ENCODE measurements at regions not wholly inside any gene's neighbourhood (a gene's known extent, or its start where the extent isn't known, plus 50 kb on each side); places are given as distances from the start of the nearest gene placed in this dataset.

- no peak for DNase-seq (ENCODE audit: low read depth in 2 of 2)
These were observed 55.1 kb upstream of the LAMA2 start for GRCh38 chr6:128827675-128828464.

DNA sequence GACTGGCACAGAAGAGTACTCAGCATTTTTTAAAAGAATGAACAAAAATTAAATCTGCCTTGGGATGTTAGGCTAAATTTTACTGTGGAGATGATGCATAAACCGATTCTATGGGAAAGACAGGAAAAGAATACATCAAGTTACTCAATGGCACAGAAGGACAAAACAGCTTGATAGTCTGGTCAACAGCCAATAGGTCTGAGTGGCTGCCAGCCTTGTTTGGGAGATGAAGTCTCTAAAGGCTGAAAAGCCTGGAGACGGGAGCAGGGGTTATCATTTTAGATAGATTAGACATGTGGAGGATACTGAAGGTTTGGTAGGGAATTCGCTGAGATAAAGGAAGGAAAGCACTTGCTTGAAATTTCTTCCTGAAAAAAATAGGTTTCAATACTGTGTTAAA, 56.3 kb upstream of the LAMA2 start:
- DNase-seq (ENCODE audit: low read depth in 2 of 2): no peak

GRCh38 chr6:128822271-128822670, 60.7 kb upstream of the LAMA2 start:
- no peak for DNase-seq (ENCODE audit: low read depth in 2 of 2)

GRCh38 chr6:128821116-128821515, 61.8 kb upstream of the LAMA2 start:
- no peak for DNase-seq (ENCODE audit: low read depth in 2 of 2)

GRCh38 chr6:128808856-128809255, 74.1 kb upstream of the LAMA2 start:
- DNase-seq (ENCODE audit: low read depth in 2 of 2): no peak

- no peak for DNase-seq (ENCODE audit: low read depth in 2 of 2)
These were observed 75.4 kb upstream of the LAMA2 start for GRCh38 chr6:128807577-128807976.

DNA sequence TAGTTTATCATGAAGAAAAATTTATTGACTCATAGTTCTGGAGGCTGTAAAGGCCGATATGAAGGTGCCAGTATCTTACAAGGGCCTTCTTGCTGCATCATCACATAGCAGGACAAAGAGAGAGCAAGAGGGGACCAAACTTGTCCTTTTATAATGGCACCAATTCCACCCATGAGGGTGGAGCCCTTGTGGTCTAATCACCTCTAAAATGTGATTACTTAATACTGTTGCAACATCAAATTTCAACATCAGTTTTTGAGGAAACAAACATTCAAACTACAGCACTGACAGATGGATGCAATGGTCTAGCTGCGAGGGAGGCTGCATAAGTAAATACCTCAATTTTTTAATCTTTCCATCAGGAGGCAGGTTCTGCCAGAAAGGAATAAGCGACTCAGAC, 76.7 kb upstream of the LAMA2 start:
- no peak for DNase-seq (ENCODE audit: low read depth in 2 of 2)

DNA sequence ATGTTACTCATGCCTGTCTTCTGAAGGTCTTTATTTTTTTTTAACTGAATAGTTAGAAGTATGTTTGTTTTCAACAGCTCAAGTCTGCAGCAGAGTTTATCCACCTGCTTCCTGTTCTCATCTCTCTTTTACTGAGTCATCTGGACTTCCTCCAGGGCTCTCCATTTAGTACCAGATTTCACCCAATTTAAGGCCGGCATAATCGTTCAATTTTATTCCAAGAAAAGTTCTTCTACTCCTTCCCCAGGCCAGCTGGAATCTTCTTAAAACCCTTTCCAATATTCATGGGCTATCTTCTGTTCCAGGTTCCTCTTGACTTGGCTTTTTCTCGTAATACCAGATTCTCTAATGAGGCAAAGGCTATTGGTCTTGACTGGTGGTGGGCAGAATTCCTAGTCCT, 79.0 kb upstream of the LAMA2 start:
- DNase-seq (ENCODE audit: low read depth in 2 of 2): no peak

GRCh38 chr6:128801621-128802020, 81.3 kb upstream of the LAMA2 start:
- no peak for DNase-seq (ENCODE audit: low read depth in 2 of 2)

GRCh38 chr6:128784266-128784665, 98.7 kb upstream of the LAMA2 start:
- no peak for DNase-seq (ENCODE audit: low read depth in 2 of 2)

GRCh38 chr6:128768187-128768586, 114.8 kb upstream of the LAMA2 start:
- no peak for DNase-seq (ENCODE audit: low read depth in 2 of 2)

GRCh38 chr6:128767705-128768104, 115.2 kb upstream of the LAMA2 start:
- DNase-seq (ENCODE audit: low read depth in 2 of 2): no peak

DNA sequence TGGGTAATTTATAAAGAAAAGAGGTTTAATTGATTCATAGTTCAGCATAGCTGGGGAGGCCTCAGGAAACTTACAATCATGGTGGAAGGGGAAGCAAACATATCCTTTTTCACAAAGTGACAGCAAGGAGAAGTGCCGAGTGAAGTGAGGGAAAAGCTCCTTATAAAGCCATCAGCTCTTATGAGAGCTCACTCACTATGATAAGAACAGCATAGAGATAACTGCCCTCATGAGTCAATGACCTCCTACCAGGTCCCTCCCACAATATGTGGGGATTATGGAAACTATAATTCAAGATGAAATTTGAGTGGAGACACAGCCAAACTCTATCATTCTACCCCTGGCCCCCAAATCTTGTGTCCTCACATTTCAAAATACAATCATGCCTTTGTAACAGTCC, 115.8 kb upstream of the LAMA2 start:
- no peak for DNase-seq (ENCODE audit: low read depth in 2 of 2)

DNA sequence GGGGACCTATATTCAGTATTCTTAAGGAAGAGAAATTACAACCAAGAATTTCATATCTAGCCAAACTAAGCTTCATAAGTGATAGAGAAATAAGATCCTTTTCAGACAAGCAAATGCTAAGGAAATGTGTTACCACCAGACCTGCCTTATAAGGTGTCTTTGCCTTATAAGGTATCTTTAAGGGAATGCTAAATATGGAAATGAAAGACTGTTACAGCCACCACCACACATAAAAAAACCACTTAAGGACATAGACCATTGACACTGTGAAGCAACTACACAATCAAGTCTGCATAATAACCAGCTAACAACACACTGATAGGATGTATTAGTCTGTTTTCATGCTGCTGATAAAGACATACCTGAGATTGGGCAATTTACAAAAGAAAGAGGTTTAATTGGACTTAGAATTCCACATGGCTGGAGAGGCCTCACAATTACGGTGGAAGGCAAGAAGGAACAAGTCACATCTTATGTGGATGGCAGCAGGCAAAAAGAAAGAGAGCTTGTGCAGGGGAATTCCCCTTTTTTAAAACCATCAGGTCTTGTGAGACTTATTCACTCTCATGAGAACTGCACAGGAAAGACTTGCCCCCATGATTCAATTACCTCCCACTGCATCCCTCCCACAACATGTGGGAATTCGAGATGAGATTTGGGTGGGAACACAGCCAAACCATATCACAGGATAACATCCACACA, 119.2 kb upstream of the LAMA2 start:
- DNase-seq (ENCODE audit: low read depth in 2 of 2): no peak

GRCh38 chr6:128759901-128760300, 123.0 kb upstream of the LAMA2 start:
- no peak for DNase-seq (ENCODE audit: low read depth in 2 of 2)

DNA sequence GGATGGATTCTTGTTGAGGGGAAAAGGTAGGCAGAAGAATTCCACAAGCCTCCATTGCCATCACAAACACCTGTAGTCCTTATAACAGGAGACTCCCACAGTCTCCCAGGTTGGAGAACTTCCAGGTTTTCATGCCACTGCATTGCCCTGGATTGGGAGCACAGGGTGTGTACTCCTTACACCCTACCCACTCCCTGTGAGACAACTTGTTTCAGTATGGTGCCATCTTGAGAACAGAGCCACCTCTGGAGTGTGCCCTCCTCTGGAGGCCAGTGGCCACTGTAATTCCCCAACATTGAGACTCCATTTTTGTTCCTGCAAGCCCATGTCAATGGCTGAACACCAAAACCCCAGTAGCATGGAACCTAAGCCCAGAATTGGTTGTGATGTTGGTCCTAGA, 123.5 kb upstream of the LAMA2 start:
- DNase-seq (ENCODE audit: low read depth in 2 of 2): no peak

GRCh38 chr6:128757961-128758360, 125.0 kb upstream of the LAMA2 start:
- no peak for DNase-seq (ENCODE audit: low read depth in 2 of 2)

DNA sequence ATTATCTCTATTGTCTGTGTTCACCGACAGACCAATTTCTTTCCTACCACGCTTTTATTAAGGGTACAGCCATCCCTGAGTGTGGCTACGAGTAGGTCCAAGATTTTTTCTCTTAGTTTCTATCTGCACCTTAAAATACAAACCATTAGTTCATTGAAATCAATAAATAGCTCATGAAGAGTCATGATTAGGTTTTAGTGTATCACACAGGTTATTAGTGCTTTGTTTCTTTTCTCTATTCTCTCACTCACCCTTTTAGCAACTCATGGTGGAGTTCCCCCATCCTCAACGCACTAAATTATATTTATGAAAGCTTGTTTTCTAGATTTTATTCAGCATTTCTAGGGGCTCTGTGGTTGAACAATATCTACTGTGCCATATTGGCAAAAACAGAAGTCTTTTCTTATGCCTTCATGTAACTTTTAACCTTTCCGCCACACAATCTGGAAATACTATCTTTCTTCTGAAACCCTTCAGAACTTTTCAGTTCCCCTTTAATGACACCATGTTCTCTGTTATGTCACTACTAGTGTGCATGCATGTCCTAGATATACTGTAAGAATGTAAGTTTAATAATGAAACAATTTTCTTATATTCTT, 128.2 kb upstream of the LAMA2 start:
- no peak for DNase-seq (ENCODE audit: low read depth in 2 of 2)

GRCh38 chr6:128743974-128744765, 138.8 kb upstream of the LAMA2 start:
- DNase-seq (ENCODE audit: low read depth in 2 of 2): no peak

DNA sequence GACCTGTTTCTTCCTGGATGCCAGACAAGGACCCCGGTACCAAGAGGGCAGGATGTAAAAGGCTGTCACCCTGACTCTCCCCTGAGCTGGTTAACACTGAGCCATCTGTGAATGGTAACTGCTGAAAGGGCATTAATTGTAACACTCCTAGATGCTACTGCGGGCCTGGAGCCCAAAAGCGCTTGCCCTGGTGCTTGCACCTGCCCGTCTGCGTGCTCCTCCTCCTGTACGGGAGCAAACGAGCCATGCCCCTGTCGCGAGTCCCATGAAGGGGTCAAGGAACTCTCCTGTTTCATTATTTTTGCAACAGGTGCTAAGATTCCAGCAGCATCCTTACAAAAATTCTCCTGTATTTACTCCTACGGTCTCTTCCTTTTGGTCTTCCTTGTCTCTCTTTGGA, 140.0 kb upstream of the LAMA2 start:
- no peak for DNase-seq (ENCODE audit: low read depth in 2 of 2)

GRCh38 chr6:128740951-128741350, 142.0 kb upstream of the LAMA2 start:
- no peak for DNase-seq (ENCODE audit: low read depth in 2 of 2)

DNA sequence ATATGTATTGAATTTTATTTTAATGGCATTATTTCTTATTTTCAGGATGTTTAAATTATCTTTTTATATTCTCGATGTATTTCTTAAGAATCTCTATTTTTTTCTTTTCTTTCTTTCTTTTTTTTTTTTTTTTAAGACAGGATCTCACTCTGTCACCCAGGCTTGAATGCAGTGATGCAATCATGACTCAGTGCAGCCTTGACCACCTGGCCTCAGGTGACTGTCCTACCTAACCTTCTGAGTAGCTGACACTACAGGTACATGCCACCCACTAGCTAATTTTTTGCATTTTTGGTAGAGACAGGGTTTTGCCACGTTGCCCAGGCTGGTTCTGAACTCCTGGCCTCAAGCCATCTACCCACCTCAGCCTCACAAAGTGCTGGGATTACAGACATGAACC, 143.8 kb upstream of the LAMA2 start:
- no peak for DNase-seq (ENCODE audit: low read depth in 2 of 2)
